ENCODE measurements at regions not wholly inside any gene's neighbourhood (a gene's known extent, or its start where the extent isn't known, plus 50 kb on each side); places are given as distances from the start of the nearest gene placed in this dataset.

GRCh38 chr7:159253657-159254056 lies 109.0 kb upstream of the VIPR2 start:
- DNase-seq, result no peak

- DNase-seq, result no peak
These were observed 105.8 kb upstream of the VIPR2 start for GRCh38 chr7:159250471-159250870.

GRCh38 chr7:159249671-159250070 lies 105.0 kb upstream of the VIPR2 start:
- no peak for DNase-seq

GRCh38 chr7:159247910-159248309 lies 103.2 kb upstream of the VIPR2 start:
- no peak for DNase-seq

DNA sequence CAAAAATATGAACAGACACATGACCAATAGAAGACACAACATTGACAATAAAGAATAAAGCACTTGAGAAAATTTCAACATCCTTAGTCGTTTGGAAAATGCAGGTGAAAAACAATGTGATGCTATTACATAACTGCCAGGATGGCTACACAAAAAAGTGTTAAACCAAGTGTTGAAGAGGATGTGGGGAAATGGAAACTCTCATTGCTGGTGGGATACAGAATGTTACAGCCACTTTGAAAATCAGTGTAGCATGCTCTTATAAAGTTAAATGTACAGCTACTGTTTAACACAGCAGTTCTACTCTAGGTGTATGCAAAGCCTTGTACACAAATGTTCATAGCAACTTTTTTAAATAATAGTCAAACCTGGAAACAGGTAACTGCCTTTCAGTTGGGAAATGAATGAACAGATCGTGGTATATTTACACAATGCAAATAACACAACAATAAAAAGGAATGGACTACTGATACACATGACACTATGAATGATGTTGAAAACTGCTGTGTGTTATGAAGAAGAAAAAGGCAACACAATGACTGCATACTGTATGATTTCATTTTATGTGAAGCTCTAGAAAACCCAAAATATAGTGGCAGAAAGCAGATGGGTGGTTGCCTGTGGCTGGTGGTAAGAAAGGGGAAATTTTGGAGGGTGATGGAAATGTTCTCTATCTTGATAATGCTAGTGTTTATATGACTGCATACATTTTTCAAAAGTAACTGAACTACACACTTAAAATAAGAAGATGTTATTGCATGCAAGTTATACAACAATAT lies 102.2 kb upstream of the VIPR2 start:
- no peak for DNase-seq

- DNase-seq, result no peak
These were observed 96.3 kb upstream of the VIPR2 start for GRCh38 chr7:159240962-159241361.

- DNase-seq, result no peak
These were observed 94.4 kb upstream of the VIPR2 start for GRCh38 chr7:159239028-159239427.

GRCh38 chr7:159238541-159238940 lies 93.9 kb upstream of the VIPR2 start:
- no peak for DNase-seq

- DNase-seq, result no peak
These were observed 92.5 kb upstream of the VIPR2 start for GRCh38 chr7:159237022-159237653.

- no peak for DNase-seq
These were observed 86.3 kb upstream of the VIPR2 start for GRCh38 chr7:159231017-159231416.

- DNase-seq, result no peak
These were observed 85.2 kb upstream of the VIPR2 start for GRCh38 chr7:159229683-159230475.

DNA sequence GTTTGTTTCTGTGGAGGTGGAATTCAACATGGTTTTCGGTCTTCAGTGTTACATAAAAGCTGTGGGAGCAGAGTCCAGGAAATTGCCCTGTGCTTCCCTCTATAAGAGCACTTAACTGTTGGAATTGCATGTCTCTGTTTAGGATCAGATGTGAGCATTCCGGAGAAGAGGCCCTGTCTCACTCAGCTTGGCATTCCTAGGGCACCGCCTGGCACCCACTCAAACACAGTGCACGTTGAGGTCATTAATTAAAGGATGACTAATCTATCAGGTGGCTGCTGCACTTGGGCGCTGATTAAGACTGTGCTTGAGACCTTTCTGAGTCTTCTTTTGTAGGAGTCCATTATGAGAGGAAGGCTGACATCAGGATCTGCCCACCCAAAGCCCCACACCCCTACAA lies 82.8 kb upstream of the VIPR2 start:
- DNase-seq, result no peak

- DNase-seq, result no peak
These were observed 81.5 kb upstream of the VIPR2 start for GRCh38 chr7:159226011-159226702.

DNA sequence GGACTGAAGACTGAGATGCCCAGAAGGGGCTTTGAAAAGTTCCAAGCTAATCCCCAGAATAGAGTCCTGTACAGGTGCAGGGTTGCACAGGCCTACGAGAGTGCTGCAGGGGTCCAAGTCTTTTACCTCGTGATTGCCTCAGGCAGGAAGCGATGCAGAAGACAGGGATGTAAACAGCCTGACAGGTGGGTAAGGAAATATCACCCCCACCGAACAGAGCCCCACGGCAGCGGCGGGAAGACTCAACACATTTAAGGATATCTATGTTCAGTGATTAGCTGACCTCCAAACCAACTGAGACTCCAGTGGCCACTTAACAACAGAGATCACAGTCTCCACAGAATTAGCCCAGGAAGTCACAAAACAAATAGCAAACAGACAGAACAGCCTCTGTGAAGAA lies 73.9 kb upstream of the VIPR2 start:
- DNase-seq, result no peak

- no peak for DNase-seq
These were observed 73.5 kb upstream of the VIPR2 start for GRCh38 chr7:159218170-159218569.

DNA sequence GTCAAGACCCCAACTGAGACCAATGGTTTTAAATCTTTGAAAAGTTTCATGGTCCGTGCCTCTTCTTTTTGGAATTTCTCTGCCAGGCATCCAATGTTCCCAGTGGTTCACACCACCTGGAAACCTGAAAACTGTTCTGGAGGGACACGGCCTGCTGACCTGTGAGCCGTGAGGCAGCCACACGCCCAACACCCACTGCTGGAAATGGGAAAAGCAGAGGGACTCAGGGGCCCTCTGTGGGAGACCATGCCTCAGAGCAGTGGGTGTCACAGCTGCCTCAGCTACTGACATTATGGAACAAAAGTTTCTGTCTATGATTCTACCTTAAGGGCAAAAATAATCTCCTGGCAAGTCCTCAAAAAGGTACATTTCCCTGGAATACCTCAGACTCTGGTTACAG lies 70.4 kb upstream of the VIPR2 start:
- DNase-seq, result no peak

GRCh38 chr7:159213253-159213652 lies 68.6 kb upstream of the VIPR2 start:
- no peak for DNase-seq

GRCh38 chr7:159212226-159212625 lies 67.6 kb upstream of the VIPR2 start:
- no peak for DNase-seq

GRCh38 chr7:159211540-159212182 lies 67.0 kb upstream of the VIPR2 start:
- DNase-seq, result no peak

GRCh38 chr7:159210581-159211235 lies 66.0 kb upstream of the VIPR2 start:
- DNase-seq, result no peak

DNA sequence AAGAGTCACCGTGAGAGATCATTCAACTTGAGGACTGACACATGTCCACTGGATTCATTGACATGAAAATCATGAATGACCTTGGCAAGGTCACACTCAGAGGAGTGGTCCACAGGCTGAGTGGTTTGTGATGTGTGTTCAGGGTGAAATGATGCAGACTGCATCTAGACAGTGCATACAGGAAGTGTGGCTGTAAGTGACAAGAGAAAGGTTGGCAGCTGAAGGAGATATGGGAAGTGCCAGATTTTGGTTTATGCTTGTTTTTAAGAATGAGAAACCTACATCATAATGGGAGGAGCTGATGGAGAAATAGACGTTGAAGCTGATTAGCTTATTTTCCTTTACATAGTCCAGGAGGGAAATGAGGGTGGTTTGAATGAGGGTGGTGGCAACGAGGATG lies 64.8 kb upstream of the VIPR2 start:
- no peak for DNase-seq

- no peak for DNase-seq
These were observed 63.3 kb upstream of the VIPR2 start for GRCh38 chr7:159207951-159208350.

All from NK-92 treated with Interleukin-12 subunit alpha and Interleukin-12 subunit beta, amount 100 ng/mL, for 24 hours (cell line).